GM19438 (cell line): ENCODE measurements at regions not wholly inside any gene's neighbourhood (a gene's known extent, or its start where the extent isn't known, plus 50 kb on each side); places are given as distances from the start of the nearest gene placed in this dataset.
A peak's percentile ranks its signal among the peaks of the same experiment; 100 is the strongest.

Experiments used
- ATAC-seq: cut with Tn5 transposase; IDR thresholded peaks from one replicate; pipeline ENCODE4 v1.9.1; 2021; ENCODE audit warnings: low read depth; ENCODE audit not compliant: unreplicated experiment

GRCh38 chr2:181300600-181301291 is 156.4 kb upstream of the ITGA4 start:
- no peak for ATAC-seq

- ATAC-seq, result peak; percentile 21
These were observed 153.0 kb upstream of the ITGA4 start for GRCh38 chr2:181304011-181304844.

GRCh38 chr2:181305301-181306123 is 151.7 kb upstream of the ITGA4 start:
- peak; percentile 84 for ATAC-seq

- ATAC-seq, result peak; percentile 24
These were observed 150.4 kb upstream of the ITGA4 start for GRCh38 chr2:181306785-181307184.

GRCh38 chr2:181307203-181307991 is 149.8 kb upstream of the ITGA4 start:
- no peak for ATAC-seq

GRCh38 chr2:181308766-181309515 is 148.2 kb upstream of the ITGA4 start:
- ATAC-seq, result no peak

- no peak for ATAC-seq
These were observed 147.6 kb upstream of the ITGA4 start for GRCh38 chr2:181309586-181309985.

- no peak for ATAC-seq
These were observed 146.2 kb upstream of the ITGA4 start for GRCh38 chr2:181310967-181311366.

- peak; percentile 13 for ATAC-seq
These were observed 145.3 kb upstream of the ITGA4 start for GRCh38 chr2:181311837-181312236.

- ATAC-seq, result peak; percentile 91
These were observed 144.7 kb upstream of the ITGA4 start for GRCh38 chr2:181312515-181312927.

GRCh38 chr2:181313845-181314244 is 143.3 kb upstream of the ITGA4 start:
- ATAC-seq, result no peak

GRCh38 chr2:181314551-181314950 is 142.6 kb upstream of the ITGA4 start:
- ATAC-seq, result no peak

GRCh38 chr2:181317511-181317910 is 139.7 kb upstream of the ITGA4 start:
- no peak for ATAC-seq

- ATAC-seq, result no peak
These were observed 138.5 kb upstream of the ITGA4 start for GRCh38 chr2:181318504-181319280.

- no peak for ATAC-seq
These were observed 137.9 kb upstream of the ITGA4 start for GRCh38 chr2:181319286-181319685.

GRCh38 chr2:181320638-181321037 is 136.5 kb upstream of the ITGA4 start:
- ATAC-seq, result no peak

GRCh38 chr2:181324912-181325311 is 132.3 kb upstream of the ITGA4 start:
- no peak for ATAC-seq

GRCh38 chr2:181326661-181327060 is 130.5 kb upstream of the ITGA4 start:
- ATAC-seq, result no peak

GRCh38 chr2:181330286-181330685 is 126.9 kb upstream of the ITGA4 start:
- no peak for ATAC-seq
